IMR-90 (cell line): ENCODE measurements at regions not wholly inside any gene's neighbourhood (a gene's known extent, or its start where the extent isn't known, plus 50 kb on each side); places are given as distances from the start of the nearest gene placed in this dataset.
A peak's percentile ranks its signal among the peaks of the same experiment; 100 is the strongest.

Experiments
- ATAC-seq: fragments of 200-7000 bp; cut with Tn5 transposase; 2 replicates; pipeline ENCODE4 v1.9.1; 2020; ENCODE audit warnings: low read depth, mild to moderate bottlenecking, moderate library complexity
- BruUV-seq: library from RNA; stranded (reverse); fragments of 400-500 nt; replicated peaks from 2 replicates; lab custom pipeline; 2021; lab: Mats Ljungman, UMichigan
- CTCF ChIA-PET: fragments of 300-600 bp; formaldehyde crosslinking; extraction: SDS; loops from one replicate; lab custom pipeline; 2021; ENCODE audit warnings: antibody characterized with exemption; lab: Yijun Ruan, JAX
- POLR2A ChIA-PET: fragments of 300-600 bp; sonication (Branson Sonifier 250); formaldehyde crosslinking; loops from one replicate; lab custom pipeline; 2022; ENCODE audit warnings: antibody characterized with exemption; ENCODE audit not compliant: unreplicated experiment; lab: Charles Lee
- DNase-seq: peaks from one replicate; pipeline ENCODE4 v3.0.0; 2013
- H2AFZ ChIP-seq: replicated peaks from 2 replicates; pipeline ENCODE3; 2013; ENCODE audit warnings: low read length, mild to moderate bottlenecking; ENCODE audit not compliant: poor library complexity
- H2AK5ac ChIP-seq: 2 replicates; pipeline ENCODE4 v1.6.1; 2013; ENCODE audit warnings: low read depth, low read length, inconsistent platforms
- H2AK9ac ChIP-seq: replicated peaks from 2 replicates; pipeline ENCODE3; 2013; ENCODE audit warnings: mild to moderate bottlenecking, low read depth, low read length, moderate library complexity; ENCODE audit not compliant: poor library complexity
- H2BK120ac ChIP-seq: 2 replicates; pipeline ENCODE4 v1.6.1; 2013; ENCODE audit warnings: low read depth, low read length, inconsistent platforms
- H2BK15ac ChIP-seq: 3 replicates; pipeline ENCODE4 v1.6.1; 2013; ENCODE audit warnings: low read depth, low read length, inconsistent platforms
- H2BK20ac ChIP-seq: 2 replicates; pipeline ENCODE4 v1.6.1; 2013; ENCODE audit warnings: low read depth, mild to moderate bottlenecking, inconsistent platforms, low read length, moderate library complexity
- H2BK5ac ChIP-seq: 2 replicates; pipeline ENCODE4 v1.6.1; 2013; ENCODE audit warnings: mild to moderate bottlenecking, low read depth, low read length, inconsistent platforms; ENCODE audit not compliant: poor library complexity, severe bottlenecking
- H3K14ac ChIP-seq: replicated peaks from 2 replicates; pipeline ENCODE4 v1.6.1; 2013; ENCODE audit warnings: low read depth, low read length, inconsistent platforms
- H3K18ac ChIP-seq: 2 replicates; pipeline ENCODE4 v1.6.1; 2013; ENCODE audit warnings: low read depth, low read length, control low read depth
- H3K23ac ChIP-seq: 2 replicates; pipeline ENCODE4 v1.6.1; 2013; ENCODE audit warnings: low read depth, low read length, inconsistent platforms
- H3K27ac ChIP-seq: 2 replicates; pipeline ENCODE4 v1.5.1; 2013; ENCODE audit warnings: mild to moderate bottlenecking, control low read depth, low read length; ENCODE audit not compliant: insufficient read depth
- H3K27me3 ChIP-seq: 2 replicates; pipeline ENCODE4 v1.6.1; 2013; ENCODE audit warnings: low read length; ENCODE audit not compliant: control insufficient read depth, insufficient read depth
- H3K36me3 ChIP-seq: 2 replicates; pipeline ENCODE4 v1.6.1; 2013; ENCODE audit warnings: low read length, mixed read lengths; ENCODE audit not compliant: control insufficient read depth, insufficient read depth
- H3K4ac ChIP-seq: 2 replicates; pipeline ENCODE4 v1.6.1; 2013; ENCODE audit warnings: low read depth, low read length, inconsistent platforms
- H3K4me1 ChIP-seq: 2 replicates; pipeline ENCODE4 v1.6.1; 2013; ENCODE audit warnings: low read length, mixed read lengths; ENCODE audit not compliant: control insufficient read depth, insufficient read depth
- H3K4me2 ChIP-seq: 2 replicates; pipeline ENCODE4 v1.6.1; 2013; ENCODE audit warnings: low read depth, mild to moderate bottlenecking, control low read depth, low read length, moderate library complexity
- H3K4me3 ChIP-seq: 2 replicates; pipeline ENCODE4 v1.5.1; 2013; ENCODE audit warnings: low read depth, mild to moderate bottlenecking, control low read depth, low read length, moderate library complexity; ENCODE audit not compliant: insufficient read depth
- H3K56ac ChIP-seq: 2 replicates; pipeline ENCODE4 v1.6.1; 2013; ENCODE audit warnings: low read length, inconsistent platforms; ENCODE audit not compliant: insufficient read depth; ENCODE audit errors: extremely low read depth
- H3K79me1 ChIP-seq, 2 experiments: 2 replicates each; pipeline ENCODE4 v1.6.1; 2013; ENCODE audit warnings: low read length in 2 of 2, inconsistent platforms in 1 of 2, low read depth in 1 of 2
- H3K9ac ChIP-seq: 2 replicates; pipeline ENCODE4 v1.6.1; 2013; ENCODE audit warnings: low read depth, low read length, control low read depth
- H3K9me1 ChIP-seq: 2 replicates; pipeline ENCODE4 v1.6.1; 2013; ENCODE audit warnings: low read length, inconsistent platforms; ENCODE audit not compliant: insufficient read depth
- H3K9me3 ChIP-seq: 2 replicates; pipeline ENCODE4 v1.6.1; 2013; ENCODE audit warnings: low read length; ENCODE audit not compliant: control insufficient read depth, insufficient read depth
- H4K20me1 ChIP-seq: 2 replicates; pipeline ENCODE4 v1.6.1; 2013; ENCODE audit warnings: low read length, inconsistent platforms; ENCODE audit not compliant: insufficient read depth
- H4K5ac ChIP-seq: 2 replicates; pipeline ENCODE4 v1.6.1; 2013; ENCODE audit warnings: mild to moderate bottlenecking, low read depth, low read length, control low read depth
- H4K8ac ChIP-seq, 2 experiments: 2 replicates each; pipeline ENCODE4 v1.6.1; 2013; ENCODE audit warnings: low read depth in 2 of 2, low read length in 2 of 2, control low read depth in 1 of 2, inconsistent platforms in 1 of 2
- H4K91ac ChIP-seq: 2 replicates; pipeline ENCODE4 v1.6.1; 2013; ENCODE audit warnings: low read depth, low read length, inconsistent platforms; ENCODE audit not compliant: insufficient read depth
- MAFK ChIP-seq: IDR thresholded peaks from 2 replicates; pipeline ENCODE4 v1.6.1; 2012; ENCODE audit warnings: low read depth, low read length, improper control_type of control experiment
- RCOR1 ChIP-seq: IDR thresholded peaks from 2 replicates; pipeline ENCODE4 v1.6.1; 2012; ENCODE audit warnings: mild to moderate bottlenecking, low read length, improper control_type of control experiment; ENCODE audit not compliant: insufficient replicate concordance
- WGBS, 2 experiments: methylation state at CpG; one replicate each; pipeline versions ENCODE4 v1.1.5 to v1.1.7; 2013; ENCODE audit warnings: missing lambda C conversion rate in 2 of 2; ENCODE audit not compliant: insufficient read length in 1 of 2; ENCODE audit errors: extremely low coverage in 2 of 2; 5-methylcytosine and 5-hydroxymethylcytosine counted together
- dilution Hi-C: fragments of 300-500 bp; cut with HindIII; formaldehyde crosslinking; loops from one replicate; pipeline ENCODE4 v1.14.3; 2018; ENCODE audit warnings: low sequenced_read_pairs; ENCODE audit not compliant: unreplicated experiment
- in situ Hi-C: fragments of 300-500 bp; cut with MboI; formaldehyde crosslinking; loops from 3 replicates; pipeline ENCODE4 v1.14.3; 2019; ENCODE audit warnings: low sequenced_read_pairs, inconsistent platforms, mixed read lengths
- intact Hi-C: fragments of 100-400 bp; cut with micrococcal nuclease; formaldehyde crosslinking; loops from 2 replicates; pipeline ENCODE4 v1.10.0; 2022

DNA sequence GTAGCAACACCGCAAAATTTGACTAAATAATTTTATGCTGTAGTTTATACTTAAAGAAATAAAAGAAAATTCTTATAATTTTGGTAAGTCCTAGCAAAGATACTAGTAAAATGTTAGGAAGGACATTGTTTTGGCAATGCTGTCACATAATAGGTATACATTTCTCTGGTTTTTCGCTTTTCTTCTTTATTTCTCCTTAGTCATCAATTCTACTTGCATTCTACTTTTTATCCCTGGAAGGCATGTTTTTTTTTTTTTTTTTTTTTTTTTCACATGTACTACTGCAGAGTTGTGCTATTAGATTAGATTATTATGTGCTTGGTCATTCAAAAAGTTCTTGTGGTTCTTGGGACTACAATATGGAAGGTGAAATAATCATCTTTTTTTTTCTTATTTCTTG, 1421.2 kb downstream of the SI start:
- no TSS peak for BruUV-seq
- dilution Hi-C loops = no loop called here
- no CpG with 5 or more reads among the region's 2 CpGs for WGBS, 2 experiments

More for the DNA sequence above, 1421.2 kb downstream of the SI start:
- H4K5ac ChIP-seq = no peak overlapping the region
- no peak overlapping the region for H2BK15ac ChIP-seq
- H2BK120ac ChIP-seq = no peak overlapping the region
- H3K4ac ChIP-seq = no peak overlapping the region
- no peak overlapping the region for H3K27ac ChIP-seq
- no peak overlapping the region for H2BK20ac ChIP-seq
- H4K91ac ChIP-seq = no peak overlapping the region
- no peaks in the 10 kb centered on the region for H3K9me1 ChIP-seq
- H2AK5ac ChIP-seq = no peak overlapping the region
- no peak overlapping the region for H3K18ac ChIP-seq
- H4K20me1 ChIP-seq = no peaks in the 10 kb centered on the region
- H3K9ac ChIP-seq = no peak overlapping the region
- H3K23ac ChIP-seq = no peak overlapping the region
- H3K27me3 ChIP-seq = no peaks in the 10 kb centered on the region
- H3K36me3 ChIP-seq = no peaks in the 10 kb centered on the region
- ATAC-seq (no peak), DNase-seq (no peak)
- in situ Hi-C loops (no loop called here), intact Hi-C loops (no loop called here)
- H4K8ac ChIP-seq = no peak overlapping the region
- H3K4me2 ChIP-seq = no peak overlapping the region
- ChIA-PET CTCF (no interaction called here), POLR2A (no interaction called here)
- H2AK9ac ChIP-seq = no peak overlapping the region
- H3K56ac ChIP-seq = no peak overlapping the region
- no peaks in the 10 kb centered on the region for H3K4me1 ChIP-seq
- no peaks in the 10 kb centered on the region for H3K79me1 ChIP-seq
- no peak overlapping the region for H2BK5ac ChIP-seq
- no peak overlapping the region for H3K14ac ChIP-seq
- no peak overlapping the region for H2AFZ ChIP-seq
- H3K9me3 ChIP-seq = peaks cover 7% of the 10 kb centered on the region; the same call in 1 of the 2 replicates
- TF ChIP-seq MAFK (peak; percentile 29; the same call in 1 of the 2 replicates), RCOR1 (no peak)
- H3K4me3 ChIP-seq = no peak overlapping the region
